ENCODE measurements at regions not wholly inside any gene's neighbourhood (a gene's known extent, or its start where the extent isn't known, plus 50 kb on each side); places are given as distances from the start of the nearest gene placed in this dataset.

- no peak for ATAC-seq
- TF ChIP-seq PPARA (CRISPR knock-in tag; IDR thresholded peaks at IDR 0.05; ENCODE audit: borderline replicate concordance) (no peak), OSR1 (CRISPR knock-in tag; IDR thresholded peaks at IDR 0.05) (no peak), ZFP30 (CRISPR knock-in tag; IDR thresholded peaks at IDR 0.05) (no peak), SNAI2 (CRISPR knock-in tag; IDR thresholded peaks at IDR 0.05) (no peak), TOX (CRISPR knock-in tag; IDR thresholded peaks at IDR 0.05; ENCODE audit: borderline replicate concordance) (no peak), RARB (CRISPR knock-in tag; IDR thresholded peaks at IDR 0.05) (no peak), ZNF70 (CRISPR knock-in tag; IDR thresholded peaks at IDR 0.05) (no peak), ESRRG (CRISPR knock-in tag; IDR thresholded peaks at IDR 0.05) (no peak), CREB5 (CRISPR knock-in tag; IDR thresholded peaks at IDR 0.05; ENCODE audit: low read depth) (no peak), ARNTL (CRISPR knock-in tag; IDR thresholded peaks at IDR 0.05; ENCODE audit: borderline replicate concordance, low read depth) (no peak), ZNF8 (CRISPR knock-in tag; IDR thresholded peaks at IDR 0.05) (no peak), ZFP3 (CRISPR knock-in tag; IDR thresholded peaks at IDR 0.05) (no peak), ZNF565 (CRISPR knock-in tag; conservative IDR thresholded peaks at IDR 0.05; ENCODE audit: low read depth) (no peak), BACH2 (CRISPR knock-in tag; IDR thresholded peaks at IDR 0.05; ENCODE audit: borderline replicate concordance) (no peak), POU6F1 (CRISPR knock-in tag; IDR thresholded peaks at IDR 0.05; ENCODE audit: borderline replicate concordance, low read depth) (no peak)
These were observed 72.6 kb downstream of the NR2F2 start for GRCh38 chr15:96403071-96403470.

GRCh38 chr15:96403932-96404331, 73.4 kb downstream of the NR2F2 start:
- TF ChIP-seq ZFP30 (CRISPR knock-in tag; IDR thresholded peaks at IDR 0.05) = no peak
- no peak for TF ChIP-seq TSHZ2 (CRISPR knock-in tag; IDR thresholded peaks at IDR 0.05)
- no peak for TF ChIP-seq ZFP3 (CRISPR knock-in tag; IDR thresholded peaks at IDR 0.05)
- no peak for TF ChIP-seq PPARA (CRISPR knock-in tag; IDR thresholded peaks at IDR 0.05; ENCODE audit: borderline replicate concordance)
- ATAC-seq = no peak

- ATAC-seq = no peak
- TF ChIP-seq CSDC2 (CRISPR knock-in tag; IDR thresholded peaks at IDR 0.05) (no peak), ESRRG (CRISPR knock-in tag; IDR thresholded peaks at IDR 0.05) (no peak), GLIS3 (CRISPR knock-in tag; IDR thresholded peaks at IDR 0.05) (no peak), ZFP3 (CRISPR knock-in tag; IDR thresholded peaks at IDR 0.05) (no peak), OSR1 (CRISPR knock-in tag; IDR thresholded peaks at IDR 0.05) (no peak), ISL1 (CRISPR knock-in tag; IDR thresholded peaks at IDR 0.05) (no peak), ZNF565 (CRISPR knock-in tag; conservative IDR thresholded peaks at IDR 0.05; ENCODE audit: low read depth) (no peak), TOX (CRISPR knock-in tag; IDR thresholded peaks at IDR 0.05; ENCODE audit: borderline replicate concordance) (no peak), ZFP30 (CRISPR knock-in tag; IDR thresholded peaks at IDR 0.05) (no peak), CSRNP3 (CRISPR knock-in tag; IDR thresholded peaks at IDR 0.05) (no peak), BACH2 (CRISPR knock-in tag; IDR thresholded peaks at IDR 0.05; ENCODE audit: borderline replicate concordance) (no peak), RARB (CRISPR knock-in tag; IDR thresholded peaks at IDR 0.05) (no peak), ZC3H10 (CRISPR knock-in tag; IDR thresholded peaks at IDR 0.05) (no peak), SNAI2 (CRISPR knock-in tag; IDR thresholded peaks at IDR 0.05) (no peak), PPARA (CRISPR knock-in tag; IDR thresholded peaks at IDR 0.05; ENCODE audit: borderline replicate concordance) (no peak), CREB5 (CRISPR knock-in tag; IDR thresholded peaks at IDR 0.05; ENCODE audit: low read depth) (no peak), TSHZ2 (CRISPR knock-in tag; IDR thresholded peaks at IDR 0.05) (no peak), TCF4 (CRISPR knock-in tag; IDR thresholded peaks at IDR 0.05; ENCODE audit: borderline replicate concordance) (no peak), ARNTL (CRISPR knock-in tag; IDR thresholded peaks at IDR 0.05; ENCODE audit: borderline replicate concordance, low read depth) (no peak)
These were observed 74.1 kb downstream of the NR2F2 start for GRCh38 chr15:96404560-96404959.

Data from SK-N-SH treated with all-trans-retinoic acid at 6 μM for 48 hours (cell line).